SK-N-MC (cell line): ENCODE measurements at regions not wholly inside any gene's neighbourhood (a gene's known extent, or its start where the extent isn't known, plus 50 kb on each side); places are given as distances from the start of the nearest gene placed in this dataset.
"Not testable (repeated sequence)": the region's sequence is repeated elsewhere in the genome, so short reads cannot be mapped to it uniquely, and the experiment has no call there.

Source experiments
- DNase-seq: peaks from one replicate; pipeline ENCODE4 v3.0.0-alpha.2; 2011; ENCODE audit warnings: low read depth, low spot score
- H3K27ac ChIP-seq: fragments of 200-600 bp; sonication (generic); 2 replicates; pipeline ENCODE4 v1.5.1; 2016; ENCODE audit warnings: mixed run types
- H3K36me3 ChIP-seq: fragments of 200-600 bp; sonication (generic); 2 replicates; pipeline ENCODE4 v1.6.1; 2017; ENCODE audit warnings: antibody characterized with exemption, low read length, mixed read lengths; ENCODE audit not compliant: insufficient read depth
- H3K4me3 ChIP-seq: fragments of 200-600 bp; sonication (generic); 2 replicates; pipeline ENCODE4 v1.5.1; 2016
- H3K9ac ChIP-seq: fragments of 200-600 bp; sonication (generic); 2 replicates; pipeline ENCODE4 v1.8.0; 2017; ENCODE audit warnings: mixed run types, mixed read lengths; ENCODE audit not compliant: insufficient read length
- H3K9me3 ChIP-seq: fragments of 200-600 bp; sonication (generic); 2 replicates; pipeline ENCODE4 v1.6.1; 2017; ENCODE audit warnings: low read depth, mild to moderate bottlenecking, antibody characterized with exemption, low read length, moderate library complexity, mixed read lengths
- EZH2 ChIP-seq: fragments of 200-600 bp; sonication (generic); IDR thresholded peaks from one replicate; pipeline ENCODE4 v1.6.1; 2017; ENCODE audit warnings: antibody characterized with exemption
- FOXP2 ChIP-seq: optimal IDR thresholded peaks from 2 replicates; pipeline ENCODE3; 2011; ENCODE audit warnings: mild to moderate bottlenecking, moderate library complexity; ENCODE audit not compliant: insufficient read depth; ENCODE audit errors: extremely low read length, control extremely low read depth
- POLR2AphosphoS5 ChIP-seq: IDR thresholded peaks from 2 replicates; pipeline ENCODE4 v1.6.1; 2012; ENCODE audit warnings: mild to moderate bottlenecking, low read depth, low read length, borderline replicate concordance

DNA sequence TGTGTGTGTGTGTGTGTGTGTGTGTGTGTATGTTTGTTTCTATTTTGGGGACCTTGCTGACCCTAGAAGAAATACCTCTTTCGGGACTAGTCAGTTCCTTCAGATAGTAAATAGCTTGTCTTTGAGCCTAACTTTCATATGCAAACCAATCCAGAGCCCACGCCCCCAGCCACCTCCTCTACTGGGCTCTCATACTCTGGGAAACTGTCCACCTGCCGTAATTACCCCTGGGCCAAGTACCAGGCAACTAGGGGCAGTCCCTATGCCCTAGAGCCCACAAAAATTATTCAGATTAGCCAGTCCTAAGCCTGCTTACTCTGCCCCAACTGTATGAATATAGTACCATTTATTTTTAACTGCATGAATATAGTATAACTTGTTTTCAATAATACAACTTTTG lies 970.4 kb downstream of the EPHA4 start:
- Histone ChIP-seq H3K27ac (no peak overlapping the region), H3K4me3 (no peak overlapping the region), H3K9ac (no peak overlapping the region), H3K9me3 (no peaks in the 10 kb centered on the region), H3K36me3 (no peaks in the 10 kb centered on the region)
- no peak for TF ChIP-seq POLR2AphosphoS5
- TF ChIP-seq FOXP2: no peak
- TF ChIP-seq EZH2: no peak
- no peak for DNase-seq

GRCh38 chr2:220613004-220613403 lies 959.1 kb downstream of the EPHA4 start:
- not testable (repeated sequence) for H3K27ac ChIP-seq, H3K4me3 ChIP-seq, DNase-seq, H3K9me3 ChIP-seq, H3K36me3 ChIP-seq, H3K9ac ChIP-seq

GRCh38 chr2:220614064-220614463 lies 958.0 kb downstream of the EPHA4 start:
- TF ChIP-seq POLR2AphosphoS5 (no peak), FOXP2 (no peak), EZH2 (no peak)
- Histone ChIP-seq H3K9ac (no peak overlapping the region), H3K4me3 (no peak overlapping the region), H3K36me3 (no peaks in the 10 kb centered on the region), H3K27ac (no peak overlapping the region), H3K9me3 (no peaks in the 10 kb centered on the region)
- no peak for DNase-seq

DNA sequence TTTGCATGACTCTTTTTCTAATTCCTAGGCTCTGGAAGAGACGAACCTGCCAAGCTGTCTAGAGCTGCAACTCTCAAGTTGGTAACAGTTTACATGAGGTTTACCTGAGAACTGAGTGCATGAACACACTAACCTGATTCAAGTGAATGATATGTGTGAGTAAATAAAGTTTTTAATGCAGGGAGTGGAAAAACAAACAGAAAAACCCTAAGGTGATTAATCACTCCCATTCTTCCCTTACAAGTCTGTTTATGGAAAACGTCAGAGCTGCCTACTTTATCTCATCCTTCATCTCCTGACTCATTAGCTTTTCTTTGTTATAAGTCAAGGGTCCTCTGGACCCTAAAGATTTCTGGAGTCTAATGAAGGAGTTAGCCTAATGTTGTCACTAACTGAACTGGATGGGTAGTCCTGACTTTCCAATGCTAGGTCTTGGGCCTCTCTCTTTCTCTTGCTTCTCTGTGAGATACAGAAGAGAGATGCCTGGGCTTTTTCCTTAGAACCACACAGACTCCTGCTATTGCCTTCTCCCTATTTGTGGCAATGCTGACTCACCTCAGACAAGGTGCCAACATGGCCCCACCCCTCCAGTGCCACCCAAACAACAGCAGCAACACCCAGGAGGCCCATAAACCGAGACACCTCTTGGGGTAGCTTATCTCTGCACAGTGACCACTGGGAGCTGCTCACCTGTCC lies 952.4 kb downstream of the EPHA4 start:
- no peak for DNase-seq
- Histone ChIP-seq H3K4me3 (no peak overlapping the region), H3K9me3 (no peaks in the 10 kb centered on the region), H3K9ac (no peak overlapping the region), H3K27ac (no peak overlapping the region), H3K36me3 (no peaks in the 10 kb centered on the region)
- no peak for TF ChIP-seq POLR2AphosphoS5
- no peak for TF ChIP-seq EZH2
- TF ChIP-seq FOXP2: no peak

- Histone ChIP-seq H3K36me3 (no peaks in the 10 kb centered on the region), H3K9ac (no peak overlapping the region), H3K4me3 (no peak overlapping the region), H3K9me3 (no peaks in the 10 kb centered on the region), H3K27ac (peak overlapping the region; percentile 93)
- DNase-seq: no peak
- TF ChIP-seq EZH2 (no peak), POLR2AphosphoS5 (no peak), FOXP2 (no peak)
Measured at GRCh38 chr2:220626603-220627002, 945.5 kb downstream of the EPHA4 start.

DNA sequence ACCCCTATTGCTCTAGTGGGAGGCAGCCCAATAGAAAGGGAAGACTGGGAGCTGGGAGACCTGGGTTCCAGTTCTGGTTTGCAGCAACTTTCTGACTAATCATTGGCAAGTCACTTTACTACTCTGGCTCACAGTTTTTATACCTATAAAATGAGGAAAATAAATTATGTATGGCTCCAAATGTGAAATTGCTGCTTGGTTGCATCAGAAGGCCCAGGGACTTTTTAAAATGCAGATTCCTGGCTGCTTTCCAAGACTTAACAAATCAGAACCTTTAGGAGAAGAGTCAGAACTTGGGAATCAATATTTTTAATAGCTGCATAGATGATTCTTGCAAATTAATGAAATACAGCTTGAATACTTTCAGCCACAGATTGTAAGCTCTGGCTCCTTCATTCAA lies 943.9 kb downstream of the EPHA4 start:
- Histone ChIP-seq H3K36me3 (no peaks in the 10 kb centered on the region), H3K9ac (no peak overlapping the region), H3K9me3 (no peaks in the 10 kb centered on the region), H3K4me3 (peak overlapping the region; percentile 45; the same call in 1 of the 2 replicates), H3K27ac (peak overlapping the region; percentile 93)
- peak; percentile 53; the same call in 1 of the 2 replicates for TF ChIP-seq POLR2AphosphoS5
- no peak for TF ChIP-seq EZH2
- no peak for TF ChIP-seq FOXP2
- peak; percentile 79 for DNase-seq

- no peak overlapping the region for H3K9ac ChIP-seq
- H3K9me3 ChIP-seq: no peaks in the 10 kb centered on the region; the same call in 1 of the 2 replicates
- peak overlapping the region; percentile 11; the same call in 1 of the 2 replicates for H3K4me3 ChIP-seq
- H3K36me3 ChIP-seq: no peaks in the 10 kb centered on the region
- TF ChIP-seq FOXP2: no peak
- no peak; the same call in 1 of the 2 replicates for TF ChIP-seq POLR2AphosphoS5
- no peak for TF ChIP-seq EZH2
- peak; percentile 70 for DNase-seq
- peak overlapping the region; percentile 22 for H3K27ac ChIP-seq
Measured at GRCh38 chr2:220641137-220641536, 931.0 kb downstream of the EPHA4 start.

DNA sequence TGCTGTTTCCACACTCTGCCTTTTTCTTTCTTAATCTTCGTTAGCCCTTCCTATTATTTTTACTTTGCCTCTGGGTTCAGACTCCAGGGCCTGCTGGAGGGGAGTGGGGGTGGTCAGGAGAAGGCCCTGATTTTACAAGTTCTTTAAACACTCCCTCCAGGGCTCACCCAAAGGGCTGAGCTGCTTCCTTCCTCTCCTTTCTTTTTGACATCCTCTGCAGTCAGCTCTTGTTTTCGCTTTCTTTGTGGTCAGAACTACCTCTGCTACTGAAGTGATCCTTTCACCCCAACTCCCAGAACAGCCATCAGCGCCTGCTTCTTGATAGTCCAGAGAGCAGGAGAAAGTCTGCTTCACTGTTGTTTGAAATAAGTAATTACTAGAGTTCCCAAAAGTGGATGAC lies 925.7 kb downstream of the EPHA4 start:
- H3K27ac ChIP-seq: no peak overlapping the region
- no peaks in the 10 kb centered on the region for H3K9me3 ChIP-seq
- no peak overlapping the region for H3K9ac ChIP-seq
- H3K36me3 ChIP-seq: no peaks in the 10 kb centered on the region
- H3K4me3 ChIP-seq: no peak overlapping the region
- DNase-seq: no peak
- TF ChIP-seq EZH2 (no peak), POLR2AphosphoS5 (no peak), FOXP2 (no peak)

DNA sequence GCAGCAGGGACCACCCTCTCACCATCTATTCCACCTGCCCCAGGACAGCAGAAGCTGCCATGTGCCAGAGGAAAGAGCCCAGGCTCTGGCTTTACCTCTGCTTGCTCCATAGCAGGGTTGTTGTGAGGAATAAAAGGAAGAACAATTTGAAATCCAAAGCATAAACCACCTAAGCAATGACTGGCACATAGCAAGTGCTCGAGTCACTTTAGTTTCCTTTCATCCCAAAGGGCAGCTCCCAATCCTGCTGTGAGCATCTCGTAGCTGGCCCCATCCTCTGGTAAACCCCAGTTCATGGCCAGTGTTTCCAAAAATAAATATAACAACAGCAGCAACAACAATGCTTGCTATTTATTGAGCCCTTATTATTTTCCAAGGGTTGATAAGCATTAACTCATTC lies 923.5 kb downstream of the EPHA4 start:
- TF ChIP-seq EZH2 (no peak), POLR2AphosphoS5 (no peak), FOXP2 (no peak)
- Histone ChIP-seq H3K9me3 (no peaks in the 10 kb centered on the region), H3K9ac (no peak overlapping the region), H3K27ac (no peak overlapping the region), H3K36me3 (no peaks in the 10 kb centered on the region), H3K4me3 (no peak overlapping the region)
- no peak for DNase-seq
